ENCODE measurements at regions not wholly inside any gene's neighbourhood (a gene's known extent, or its start where the extent isn't known, plus 50 kb on each side); places are given as distances from the start of the nearest gene placed in this dataset.

- ChIA-PET CTCF (no interaction called here), POLR2A (no interaction called here), SMC1A (ENCODE audit: uncharacterized antibody, unreplicated experiment) (no interaction called here), RAD21 (ENCODE audit: unreplicated experiment) (interaction anchor here (0.6 kb wide), 1 partner anchor 868 kb away, joined by 3 read pairs; no protein-coding TSS in a partner anchor)
- intact Hi-C loops (cut with micrococcal nuclease; ENCODE audit: unreplicated experiment) (no loop called here), in situ Hi-C loops (cut with MboI) (no loop called here)
- ATAC-seq, result no peak
- Histone ChIP-seq H3K27me3 (replicated peaks in 1 of 2; ENCODE audit: control insufficient read depth in 2 of 2, insufficient read depth in 2 of 2, low read length in 1 of 2) (no peaks in the 10 kb centered on the region; a peak in 1 of 4 replicates), H3K79me2 (ENCODE audit: control insufficient read depth, insufficient read depth, low read length) (no peaks in the 10 kb centered on the region), H3K36me3 (ENCODE audit: control insufficient read depth in 2 of 2, insufficient read depth in 2 of 2, low read length in 1 of 2) (no peaks in the 10 kb centered on the region), H2AFZ (ENCODE audit: control insufficient read depth, low read depth, low read length) (no peak overlapping the region), H4K20me1 (ENCODE audit: control insufficient read depth, insufficient read depth) (no peaks in the 10 kb centered on the region), H3K4me3 (no peak overlapping the region), H3K4me1 (ENCODE audit: control insufficient read depth, insufficient read depth, low read length) (no peaks in the 10 kb centered on the region), H3K9me3 (replicated peaks; ENCODE audit: control insufficient read depth, insufficient read depth, low read length) (no peaks in the 10 kb centered on the region; the same call in 2 of the 3 replicates), H3K9ac (ENCODE audit: control insufficient read depth, insufficient read depth, low read length) (no peak overlapping the region), H3K27ac (ENCODE audit: control insufficient read depth, insufficient read depth) (no peak overlapping the region), H3K4me2 (ENCODE audit: control insufficient read depth, insufficient read depth) (no peak overlapping the region)
- no peak for FAIRE-seq
- no peak for DNase-seq (ENCODE audit: low read depth, low spot score)
- no TSS peak for BruUV-seq (replicated peaks)
- TF ChIP-seq HDAC2 (IDR thresholded peaks at IDR 0.05) (no peak), NFYB (IDR thresholded peaks at IDR 0.05; ENCODE audit: insufficient read depth, low read depth, low read length) (peak; percentile 66)
- WGBS (ENCODE audit: insufficient coverage, insufficient replicate concordance, low lambda C conversion rate, missing lambda C conversion rate), result 39% methylated on average over 12 of the region's 12 CpGs
Observed at GRCh38 chr16:86428729-86429517, 81.4 kb upstream of the FOXF1 start.

- no peak overlapping the region for H2AFZ ChIP-seq (ENCODE audit: control insufficient read depth, low read depth, low read length)
- no peaks in the 10 kb centered on the region for H3K27me3 ChIP-seq (replicated peaks in 1 of 2; ENCODE audit: control insufficient read depth in 2 of 2, insufficient read depth in 2 of 2, low read length in 1 of 2)
- H3K4me1 ChIP-seq (ENCODE audit: control insufficient read depth, insufficient read depth, low read length), result no peaks in the 10 kb centered on the region
- no peak for DNase-seq (ENCODE audit: low read depth, low spot score)
- H3K27ac ChIP-seq (ENCODE audit: control insufficient read depth, insufficient read depth), result no peak overlapping the region
- no peak overlapping the region for H3K9ac ChIP-seq (ENCODE audit: control insufficient read depth, insufficient read depth, low read length)
- ChIA-PET RAD21 (ENCODE audit: unreplicated experiment) (interaction anchor here (0.6 kb wide), 1 partner anchor 869 kb away, joined by 3 read pairs; no protein-coding TSS in a partner anchor), CTCF (no interaction called here), POLR2A (no interaction called here), SMC1A (ENCODE audit: uncharacterized antibody, unreplicated experiment) (no interaction called here)
- intact Hi-C loops (cut with micrococcal nuclease; ENCODE audit: unreplicated experiment) (no loop called here), in situ Hi-C loops (cut with MboI) (no loop called here)
- BruUV-seq (replicated peaks), result no TSS peak
- TF ChIP-seq STAT3 (IDR thresholded peaks at IDR 0.05; ENCODE audit: low read depth, low read length) (no peak), MYB (IDR thresholded peaks at IDR 0.05; ENCODE audit: borderline replicate concordance, low read depth, low read length) (no peak), TAF1 (IDR thresholded peaks at IDR 0.05; ENCODE audit: borderline replicate concordance, low read depth, low read length) (no peak)
- no peak overlapping the region for H3K4me3 ChIP-seq
- H3K4me2 ChIP-seq (ENCODE audit: control insufficient read depth, insufficient read depth), result no peak overlapping the region
- WGBS (ENCODE audit: insufficient coverage, insufficient replicate concordance, low lambda C conversion rate, missing lambda C conversion rate), result 22% methylated on average over 13 of the region's 13 CpGs
- no peaks in the 10 kb centered on the region for H4K20me1 ChIP-seq (ENCODE audit: control insufficient read depth, insufficient read depth)
- FAIRE-seq, result no peak
- no peaks in the 10 kb centered on the region for H3K36me3 ChIP-seq (ENCODE audit: control insufficient read depth in 2 of 2, insufficient read depth in 2 of 2, low read length in 1 of 2)
- H3K9me3 ChIP-seq (replicated peaks; ENCODE audit: control insufficient read depth, insufficient read depth, low read length), result no peaks in the 10 kb centered on the region; the same call in 2 of the 3 replicates
- no peak for ATAC-seq
- no peaks in the 10 kb centered on the region for H3K79me2 ChIP-seq (ENCODE audit: control insufficient read depth, insufficient read depth, low read length)
Observed at GRCh38 chr16:86429663-86430062, 80.7 kb upstream of the FOXF1 start.

Measured in GM12878 (cell line).